Cardiac muscle cell (in vitro differentiated cells and primary cell): ENCODE measurements at regions not wholly inside any gene's neighbourhood (a gene's known extent, or its start where the extent isn't known, plus 50 kb on each side); places are given as distances from the start of the nearest gene placed in this dataset.
"Not testable (repeated sequence)": the region's sequence is repeated elsewhere in the genome, so short reads cannot be mapped to it uniquely, and the experiment has no call there.

Experiments
- DNase-seq, 2 donors: peaks; one replicate each; pipeline versions ENCODE4 v3.0.0 to v3.0.0-alpha.2; 2010 to 2017; ENCODE audit warnings: low read depth in 1 of 2, low spot score in 1 of 2
- H3K27ac ChIP-seq: fragments of 200-600 bp; sonication (generic); 2 replicates; pipeline ENCODE4 v1.5.1; 2016
- H3K27me3 ChIP-seq: fragments of 200-600 bp; sonication (generic); 2 replicates; pipeline ENCODE4 v1.6.0; 2016; ENCODE audit warnings: control low read depth
- H3K36me3 ChIP-seq: fragments of 200-600 bp; sonication (generic); 2 replicates; pipeline ENCODE4 v1.5.1; 2016; ENCODE audit warnings: control low read depth
- H3K4me1 ChIP-seq: fragments of 200-600 bp; sonication (generic); 2 replicates; pipeline ENCODE4 v1.8.1; 2017; ENCODE audit warnings: low read depth, mild to moderate bottlenecking, mixed run types
- H3K4me3 ChIP-seq: fragments of 200-600 bp; sonication (generic); 2 replicates; pipeline ENCODE4 v1.5.1; 2016; ENCODE audit warnings: mild to moderate bottlenecking
- H3K9me3 ChIP-seq: fragments of 200-600 bp; sonication (generic); 2 replicates; pipeline ENCODE4 v1.5.1; 2017; ENCODE audit warnings: low read depth, mild to moderate bottlenecking, control low read depth
- TF ChIP-seq, protein P1 (sequence below): IDR thresholded peaks from 2 replicates; pipeline ENCODE4 v1.5.1; 2012; ENCODE audit warnings: low read depth, mild to moderate bottlenecking, low read length

DNA sequence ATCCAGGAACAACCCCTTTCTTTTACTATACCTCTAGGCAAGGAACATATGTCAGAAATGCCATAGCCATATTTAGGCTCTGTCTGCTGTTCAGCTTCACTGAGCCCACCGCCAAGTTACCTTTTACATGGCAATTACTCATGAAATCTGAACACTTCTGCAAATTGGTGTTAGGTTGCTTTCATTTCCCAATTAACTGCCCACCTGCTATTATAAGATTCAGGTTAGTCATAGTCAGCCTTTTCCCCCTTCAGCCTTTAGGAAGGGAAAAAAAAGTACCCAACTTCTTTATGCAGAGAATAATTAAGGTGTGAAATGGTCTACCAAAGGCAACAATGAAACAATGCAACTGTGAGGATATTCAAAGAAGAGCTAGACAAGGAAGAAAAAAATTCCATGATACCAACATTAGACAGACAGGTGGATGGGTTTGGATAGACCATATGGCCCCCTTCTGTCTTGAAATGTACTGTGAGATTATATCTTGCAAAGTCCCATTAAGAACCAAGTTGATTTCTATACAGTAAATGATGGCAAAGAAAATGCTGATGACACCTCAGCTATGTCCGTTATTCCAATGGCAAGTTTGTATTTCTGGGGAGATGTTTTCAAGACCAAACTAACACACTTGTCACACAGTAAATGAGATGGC, 442.1 kb upstream of the NRP1 start:
- TF ChIP-seq, protein P1, sequence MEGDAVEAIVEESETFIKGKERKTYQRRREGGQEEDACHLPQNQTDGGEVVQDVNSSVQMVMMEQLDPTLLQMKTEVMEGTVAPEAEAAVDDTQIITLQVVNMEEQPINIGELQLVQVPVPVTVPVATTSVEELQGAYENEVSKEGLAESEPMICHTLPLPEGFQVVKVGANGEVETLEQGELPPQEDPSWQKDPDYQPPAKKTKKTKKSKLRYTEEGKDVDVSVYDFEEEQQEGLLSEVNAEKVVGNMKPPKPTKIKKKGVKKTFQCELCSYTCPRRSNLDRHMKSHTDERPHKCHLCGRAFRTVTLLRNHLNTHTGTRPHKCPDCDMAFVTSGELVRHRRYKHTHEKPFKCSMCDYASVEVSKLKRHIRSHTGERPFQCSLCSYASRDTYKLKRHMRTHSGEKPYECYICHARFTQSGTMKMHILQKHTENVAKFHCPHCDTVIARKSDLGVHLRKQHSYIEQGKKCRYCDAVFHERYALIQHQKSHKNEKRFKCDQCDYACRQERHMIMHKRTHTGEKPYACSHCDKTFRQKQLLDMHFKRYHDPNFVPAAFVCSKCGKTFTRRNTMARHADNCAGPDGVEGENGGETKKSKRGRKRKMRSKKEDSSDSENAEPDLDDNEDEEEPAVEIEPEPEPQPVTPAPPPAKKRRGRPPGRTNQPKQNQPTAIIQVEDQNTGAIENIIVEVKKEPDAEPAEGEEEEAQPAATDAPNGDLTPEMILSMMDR = no peak
- Histone ChIP-seq H3K27me3 (no peaks in the 10 kb centered on the region), H3K27ac (no peak overlapping the region), H3K4me1 (peaks cover 3% of the 10 kb centered on the region), H3K36me3 (no peaks in the 10 kb centered on the region), H3K4me3 (no peak overlapping the region), H3K9me3 (no peaks in the 10 kb centered on the region)
- no peak for DNase-seq

DNA sequence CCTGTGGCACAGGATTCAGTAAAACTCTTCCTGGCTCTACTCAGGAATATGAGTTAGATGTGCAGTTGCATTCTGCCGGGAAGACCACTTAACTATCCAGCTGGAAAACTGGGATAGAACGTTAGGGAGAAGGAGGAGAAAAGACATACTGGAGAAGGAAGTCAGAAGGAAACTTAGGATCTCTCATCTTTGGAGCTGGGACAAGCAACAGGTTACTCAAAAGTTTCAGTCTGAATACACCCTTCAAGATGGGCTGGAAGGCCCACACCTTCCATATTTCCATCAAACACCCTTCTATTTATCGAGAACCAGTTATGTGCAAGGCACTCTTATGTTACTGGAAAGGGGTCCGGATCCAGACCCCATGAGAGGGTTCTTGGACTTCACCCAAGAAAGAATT, 440.4 kb upstream of the NRP1 start:
- Histone ChIP-seq H3K4me3 (no peak overlapping the region), H3K27me3 (no peaks in the 10 kb centered on the region), H3K27ac (no peak overlapping the region), H3K4me1 (peaks cover 3% of the 10 kb centered on the region), H3K36me3 (no peaks in the 10 kb centered on the region), H3K9me3 (no peaks in the 10 kb centered on the region)
- TF ChIP-seq, protein P1 = no peak
- DNase-seq = no peak

DNA sequence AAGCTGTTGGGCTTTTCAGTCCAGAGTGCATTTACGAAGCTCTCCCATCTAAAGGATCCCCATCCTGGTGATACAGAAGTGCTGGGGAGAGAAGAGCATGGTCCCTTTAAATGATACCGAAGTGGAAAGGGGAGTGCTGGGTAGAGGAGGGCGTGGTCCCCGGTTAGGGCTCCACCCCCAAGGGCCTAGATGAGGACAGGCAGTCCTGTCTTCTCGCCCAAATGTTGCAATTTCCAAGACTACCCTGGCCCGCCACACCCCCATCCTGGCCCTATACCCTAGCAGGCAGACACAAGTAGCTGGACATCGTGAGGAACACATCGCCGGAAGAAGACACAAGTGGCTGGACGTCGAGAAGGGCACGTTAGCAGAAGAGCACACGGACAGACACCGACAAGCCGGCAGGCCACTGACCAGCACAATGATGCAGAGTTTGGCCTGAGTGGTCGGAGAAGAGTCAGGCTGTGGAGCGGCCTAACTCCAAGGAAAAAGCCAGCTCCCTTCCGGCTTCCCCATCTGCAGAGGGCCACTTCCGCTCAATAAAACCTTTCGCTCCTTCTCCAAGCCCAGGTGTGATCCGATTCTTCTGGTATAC, 439.5 kb upstream of the NRP1 start:
- TF ChIP-seq, protein P1 = no peak
- Histone ChIP-seq H3K9me3 (no peaks in the 10 kb centered on the region), H3K27ac (no peak overlapping the region), H3K27me3 (no peaks in the 10 kb centered on the region), H3K36me3 (no peaks in the 10 kb centered on the region), H3K4me1 (peaks cover 3% of the 10 kb centered on the region), H3K4me3 (no peak overlapping the region)
- DNase-seq = no peak

DNA sequence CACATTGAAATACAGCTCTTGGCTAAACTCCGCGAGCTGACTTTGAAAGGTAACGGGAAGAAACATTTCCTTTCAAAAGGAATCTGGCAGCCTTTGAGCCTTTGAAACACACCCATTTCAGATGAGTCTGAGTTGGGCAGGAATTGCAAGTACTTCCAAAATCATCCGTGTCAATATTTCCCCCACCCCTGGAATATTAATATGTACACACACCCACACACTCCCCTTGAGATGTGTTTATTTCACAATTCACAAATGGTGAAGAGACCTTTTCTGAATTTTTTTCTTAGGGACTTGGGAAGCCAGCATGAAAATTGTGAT, 438.7 kb upstream of the NRP1 start:
- H3K9me3 ChIP-seq = no peaks in the 10 kb centered on the region
- TF ChIP-seq, protein P1 = no peak
- peak; percentile 15 to 32 for DNase-seq
- H3K4me1 ChIP-seq = peaks cover 3% of the 10 kb centered on the region
- no peaks in the 10 kb centered on the region for H3K27me3 ChIP-seq
- no peak overlapping the region for H3K4me3 ChIP-seq
- H3K27ac ChIP-seq = no peak overlapping the region
- no peaks in the 10 kb centered on the region for H3K36me3 ChIP-seq

DNA sequence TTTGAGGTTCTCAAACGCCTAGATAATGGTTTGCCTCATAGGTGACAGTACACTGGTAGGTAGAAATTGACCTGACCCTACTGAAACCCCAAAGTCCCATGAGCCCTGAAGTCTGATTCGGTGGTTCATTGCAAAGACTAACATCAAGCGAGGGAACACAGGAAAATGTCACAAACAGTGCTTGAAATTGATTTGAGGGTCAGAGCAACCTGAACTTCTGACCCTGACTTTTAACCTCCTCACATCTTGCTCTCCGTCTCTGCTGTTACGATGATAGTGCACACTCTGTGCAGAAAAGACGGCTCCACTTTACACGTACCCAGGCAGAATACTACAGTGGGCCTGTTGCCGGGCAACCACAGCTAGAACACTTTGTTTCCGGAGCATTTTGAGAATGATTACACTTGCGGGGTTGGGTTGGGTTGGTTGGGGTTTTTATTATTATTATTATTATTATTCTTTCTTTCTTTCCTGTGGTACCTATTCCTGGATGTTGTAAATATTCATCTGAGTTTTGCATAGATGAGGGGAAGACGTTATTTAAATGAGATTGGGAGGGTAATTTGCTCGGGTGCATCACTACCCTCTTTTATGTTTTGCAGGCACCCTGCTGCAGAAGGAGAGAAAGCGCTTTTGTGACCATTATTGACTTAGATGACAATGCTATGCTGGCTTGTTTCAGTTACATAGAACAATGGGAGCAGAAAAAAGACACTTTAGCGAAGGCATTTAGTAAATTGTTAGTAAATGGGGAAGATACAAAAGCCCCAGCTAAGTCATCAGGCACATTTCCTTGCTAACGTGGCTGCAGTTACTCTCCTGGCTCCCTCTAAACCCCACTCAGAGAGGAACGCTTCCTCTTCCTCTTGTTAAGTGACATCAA, 438.1 kb upstream of the NRP1 start:
- Histone ChIP-seq H3K36me3 (no peaks in the 10 kb centered on the region), H3K27me3 (no peaks in the 10 kb centered on the region), H3K4me3 (no peak overlapping the region), H3K4me1 (peaks cover 3% of the 10 kb centered on the region), H3K9me3 (no peaks in the 10 kb centered on the region), H3K27ac (no peak overlapping the region)
- TF ChIP-seq, protein P1 = no peak
- DNase-seq = peak in 1 of 2 donors; percentile 18

DNA sequence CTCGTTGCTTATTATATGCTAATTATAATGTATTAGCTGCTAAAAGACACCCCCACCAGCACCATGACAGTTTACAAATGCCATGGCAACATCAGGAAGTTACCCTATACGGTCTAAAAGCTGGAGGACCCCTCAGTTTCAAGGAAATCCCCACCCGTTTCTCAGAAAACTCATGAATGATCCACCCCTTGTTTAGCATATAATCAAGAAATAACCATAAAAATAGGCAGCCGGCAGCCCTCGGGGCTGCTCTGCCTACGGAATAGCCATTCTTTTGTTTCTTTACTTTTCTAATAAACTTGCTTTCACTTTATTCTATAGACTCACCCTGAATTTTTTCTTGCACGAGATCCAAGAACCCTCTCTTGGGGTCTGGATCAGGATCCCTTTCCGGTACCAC, 437.4 kb upstream of the NRP1 start:
- not testable (repeated sequence) for H3K27me3 ChIP-seq, H3K9me3 ChIP-seq, H3K36me3 ChIP-seq, H3K4me1 ChIP-seq, H3K27ac ChIP-seq, H3K4me3 ChIP-seq, DNase-seq
